Epidermal melanocyte (primary cell): ENCODE measurements at regions not wholly inside any gene's neighbourhood (a gene's known extent, or its start where the extent isn't known, plus 50 kb on each side); places are given as distances from the start of the nearest gene placed in this dataset.
"Not testable (repeated sequence)": the region's sequence is repeated elsewhere in the genome, so short reads cannot be mapped to it uniquely, and the experiment has no call there.

ENCODE experiments used
- DNase-seq: peaks from one replicate; pipeline ENCODE4 v3.0.0; 2011; ENCODE audit warnings: low spot score; ENCODE audit not compliant: insufficient read length

- not testable (repeated sequence) for DNase-seq
These were observed 154.9 kb upstream of the IQSEC1 start for GRCh38 chr3:13228169-13228568.

- DNase-seq: no peak
These were observed 154.3 kb upstream of the IQSEC1 start for GRCh38 chr3:13227315-13228165.

GRCh38 chr3:13224967-13225366 lies 151.7 kb upstream of the IQSEC1 start:
- no peak for DNase-seq

GRCh38 chr3:13223574-13224237 lies 150.5 kb upstream of the IQSEC1 start:
- DNase-seq: no peak

- DNase-seq: no peak
These were observed 149.8 kb upstream of the IQSEC1 start for GRCh38 chr3:13222891-13223573.

GRCh38 chr3:13222131-13222530 lies 148.9 kb upstream of the IQSEC1 start:
- no peak for DNase-seq

GRCh38 chr3:13221491-13222061 lies 148.3 kb upstream of the IQSEC1 start:
- no peak for DNase-seq

- no peak for DNase-seq
These were observed 147.8 kb upstream of the IQSEC1 start for GRCh38 chr3:13220991-13221390.

- no peak for DNase-seq
These were observed 146.7 kb upstream of the IQSEC1 start for GRCh38 chr3:13219902-13220296.

GRCh38 chr3:13219077-13219901 lies 146.1 kb upstream of the IQSEC1 start:
- no peak for DNase-seq

- DNase-seq: no peak
These were observed 145.3 kb upstream of the IQSEC1 start for GRCh38 chr3:13218541-13218908.

- no peak for DNase-seq
These were observed 144.7 kb upstream of the IQSEC1 start for GRCh38 chr3:13217736-13218540.

- DNase-seq: no peak
These were observed 144.0 kb upstream of the IQSEC1 start for GRCh38 chr3:13217253-13217652.

GRCh38 chr3:13215940-13216546 lies 142.8 kb upstream of the IQSEC1 start:
- no peak for DNase-seq

- DNase-seq: no peak
These were observed 141.7 kb upstream of the IQSEC1 start for GRCh38 chr3:13214847-13215472.

GRCh38 chr3:13213911-13214846 lies 140.9 kb upstream of the IQSEC1 start:
- DNase-seq: no peak

GRCh38 chr3:13213490-13213889 lies 140.3 kb upstream of the IQSEC1 start:
- DNase-seq: no peak

GRCh38 chr3:13211605-13212210 lies 138.5 kb upstream of the IQSEC1 start:
- DNase-seq: no peak
